CD1c-positive myeloid dendritic cell (primary cell): ENCODE measurements at regions not wholly inside any gene's neighbourhood (a gene's known extent, or its start where the extent isn't known, plus 50 kb on each side); places are given as distances from the start of the nearest gene placed in this dataset.
"Not testable (repeated sequence)": the region's sequence is repeated elsewhere in the genome, so short reads cannot be mapped to it uniquely, and the experiment has no call there.

Experiments used
- DNase-seq: peaks from one replicate; pipeline ENCODE4 v3.0.0-alpha.2; 2016; ENCODE audit errors: extremely low spot score

GRCh38 chr6:139998478-139998877 is 624.0 kb upstream of the CITED2 start:
- DNase-seq = not testable (repeated sequence)

GRCh38 chr6:139996253-139996834 is 621.9 kb upstream of the CITED2 start:
- DNase-seq = no peak

- no peak for DNase-seq
Measured at GRCh38 chr6:139994998-139995397, 620.5 kb upstream of the CITED2 start.

GRCh38 chr6:139990856-139991465 is 616.5 kb upstream of the CITED2 start:
- no peak for DNase-seq

GRCh38 chr6:139990026-139990686 is 615.7 kb upstream of the CITED2 start:
- DNase-seq = peak; percentile 14

GRCh38 chr6:139988685-139989084 is 614.2 kb upstream of the CITED2 start:
- no peak for DNase-seq

GRCh38 chr6:139987091-139987490 is 612.6 kb upstream of the CITED2 start:
- DNase-seq = no peak

- DNase-seq = no peak
Measured at GRCh38 chr6:139985236-139985815, 610.9 kb upstream of the CITED2 start.

GRCh38 chr6:139984317-139984716 is 609.9 kb upstream of the CITED2 start:
- DNase-seq = no peak

- DNase-seq = no peak
Measured at GRCh38 chr6:139983555-139984276, 609.3 kb upstream of the CITED2 start.

- no peak for DNase-seq
Measured at GRCh38 chr6:139982652-139983295, 608.3 kb upstream of the CITED2 start.

- no peak for DNase-seq
Measured at GRCh38 chr6:139982195-139982594, 607.7 kb upstream of the CITED2 start.

- DNase-seq = no peak
Measured at GRCh38 chr6:139981768-139982181, 607.3 kb upstream of the CITED2 start.

GRCh38 chr6:139981066-139981624 is 606.7 kb upstream of the CITED2 start:
- DNase-seq = no peak

GRCh38 chr6:139980631-139981030 is 606.2 kb upstream of the CITED2 start:
- DNase-seq = not testable (repeated sequence)

GRCh38 chr6:139979021-139979725 is 604.7 kb upstream of the CITED2 start:
- DNase-seq = no peak

GRCh38 chr6:139977887-139978332 is 603.5 kb upstream of the CITED2 start:
- no peak for DNase-seq

- DNase-seq = peak; percentile 32
Measured at GRCh38 chr6:139973669-139974344, 599.4 kb upstream of the CITED2 start.

- no peak for DNase-seq
Measured at GRCh38 chr6:139972116-139972515, 597.7 kb upstream of the CITED2 start.

GRCh38 chr6:139970591-139970991 is 596.1 kb upstream of the CITED2 start:
- no peak for DNase-seq
